PC-9 (cell line): ENCODE measurements at regions not wholly inside any gene's neighbourhood (a gene's known extent, or its start where the extent isn't known, plus 50 kb on each side); places are given as distances from the start of the nearest gene placed in this dataset.

Source experiments
- CTCF ChIP-seq: fragments of 200-600 bp; sonication (generic); conservative IDR thresholded peaks from 2 replicates; pipeline ENCODE4 v1.6.1; 2017; ENCODE audit warnings: mixed run types, antibody characterized with exemption, mild to moderate bottlenecking, moderate library complexity
- EZH2 ChIP-seq: fragments of 200-600 bp; sonication (generic); IDR thresholded peaks from 2 replicates; pipeline ENCODE4 v1.8.0; 2017; ENCODE audit warnings: antibody characterized with exemption, low read depth

GRCh38 chr11:36837831-36838437 lies 239.9 kb upstream of the RAG2 start:
- TF ChIP-seq CTCF: no peak
- TF ChIP-seq EZH2: no peak
